OCI-M2 (cell line): ENCODE measurements at regions not wholly inside any gene's neighbourhood (a gene's known extent, or its start where the extent isn't known, plus 50 kb on each side); places are given as distances from the start of the nearest gene placed in this dataset.

Experiments used
- DNase-seq: peaks from one replicate; lab custom pipeline; 2025; ENCODE audit not compliant: unreplicated experiment; lab: John Stamatoyannopoulos, UW

DNA sequence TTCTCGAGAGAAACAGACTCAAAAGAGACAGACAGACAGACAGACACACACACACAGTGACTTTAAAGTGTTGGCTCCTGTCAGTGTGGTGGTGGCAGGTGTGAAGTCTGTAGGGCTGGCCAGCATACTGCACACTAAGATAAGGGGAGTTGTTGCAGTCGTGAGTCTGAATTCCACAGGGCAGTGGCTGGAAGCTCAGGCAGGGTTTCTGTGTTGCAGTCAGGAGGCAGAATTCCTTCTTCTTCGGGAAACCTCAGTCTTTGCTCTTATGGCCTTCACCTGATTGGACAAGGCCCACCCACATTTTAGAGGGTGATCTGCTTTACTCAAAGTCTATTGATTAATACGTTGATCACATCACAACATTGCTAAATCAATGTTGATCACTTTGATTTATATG lies 478.4 kb upstream of the HS6ST1 start:
- no peak for DNase-seq

DNA sequence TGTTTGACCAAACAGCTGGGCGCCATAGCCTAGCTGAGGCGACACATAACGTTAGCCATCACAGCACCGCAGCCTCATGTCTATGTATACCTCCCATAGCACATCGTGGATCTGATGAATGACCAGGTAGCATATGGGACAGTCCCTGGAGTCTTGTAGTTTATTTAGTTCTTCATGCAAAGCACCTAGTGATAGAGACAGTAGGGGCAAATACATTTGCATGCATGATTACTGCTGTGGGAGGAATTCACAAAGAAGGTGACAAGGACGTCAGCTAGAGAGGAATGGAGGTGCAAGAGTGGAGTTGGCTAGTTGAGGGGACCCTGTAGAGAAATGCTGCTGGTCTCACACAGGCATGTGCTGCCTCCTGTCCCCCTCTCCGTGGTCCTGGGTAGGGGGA lies 478.9 kb upstream of the HS6ST1 start:
- no peak for DNase-seq

- no peak for DNase-seq
Observed at GRCh38 chr2:128797937-128798336, 479.3 kb upstream of the HS6ST1 start.

DNA sequence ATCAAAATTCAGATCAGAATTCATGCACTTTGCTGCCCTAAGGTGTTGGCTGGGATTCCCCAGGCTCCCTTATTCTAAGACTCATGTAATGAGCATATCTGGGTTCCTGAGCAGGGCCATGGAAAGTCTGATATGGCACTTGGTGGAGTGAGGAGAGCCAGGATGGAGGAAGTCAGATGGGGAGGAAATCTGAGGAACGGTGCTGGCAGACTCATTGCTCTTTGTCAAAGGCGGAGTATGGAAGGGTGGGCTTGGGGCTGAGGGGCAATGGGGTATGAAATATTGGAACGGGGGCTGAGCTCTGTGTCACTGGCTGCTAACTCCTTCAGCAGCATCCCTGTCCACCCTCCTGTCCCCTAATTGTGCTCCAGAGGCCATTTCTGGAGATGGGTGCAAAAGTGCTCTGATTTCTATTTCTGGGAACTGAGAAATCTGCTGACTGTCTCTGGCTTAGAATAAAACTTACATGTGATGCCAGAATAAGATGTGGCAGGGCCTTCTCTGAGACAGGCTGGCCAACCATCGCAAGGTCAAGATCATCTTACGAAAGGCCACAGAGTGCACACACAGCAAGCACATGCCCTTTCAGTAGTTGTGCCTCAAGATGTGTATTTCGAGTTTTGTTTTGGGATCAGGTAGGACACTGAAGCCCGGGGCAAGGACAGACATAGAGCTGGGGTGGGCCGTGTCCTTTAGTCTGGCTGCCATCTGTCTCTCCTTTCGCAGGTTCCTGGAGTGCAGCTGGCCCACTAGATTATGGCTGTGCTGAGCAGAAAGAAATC lies 480.0 kb upstream of the HS6ST1 start:
- no peak for DNase-seq

GRCh38 chr2:128799284-128799552 lies 480.6 kb upstream of the HS6ST1 start:
- DNase-seq: no peak

GRCh38 chr2:128799730-128800129 lies 481.1 kb upstream of the HS6ST1 start:
- no peak for DNase-seq

DNA sequence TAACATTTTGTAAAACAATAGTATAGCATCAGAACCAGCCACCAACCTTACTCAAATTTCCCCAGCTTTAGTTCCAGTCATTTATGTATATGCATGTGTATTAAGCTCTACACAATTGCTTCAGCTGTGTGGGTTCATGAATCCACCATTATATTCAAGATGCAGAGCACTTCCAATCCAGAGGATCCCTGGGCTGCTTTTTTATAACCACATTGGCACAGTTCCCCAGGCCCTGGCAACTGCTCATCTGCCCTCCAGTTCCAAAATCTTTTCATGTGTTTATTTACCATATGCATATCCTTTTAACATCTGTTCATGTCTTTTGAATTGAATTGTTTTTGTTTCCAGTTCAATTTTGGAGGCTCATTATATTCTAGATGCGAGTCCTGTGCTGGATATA lies 482.9 kb upstream of the HS6ST1 start:
- no peak for DNase-seq

DNA sequence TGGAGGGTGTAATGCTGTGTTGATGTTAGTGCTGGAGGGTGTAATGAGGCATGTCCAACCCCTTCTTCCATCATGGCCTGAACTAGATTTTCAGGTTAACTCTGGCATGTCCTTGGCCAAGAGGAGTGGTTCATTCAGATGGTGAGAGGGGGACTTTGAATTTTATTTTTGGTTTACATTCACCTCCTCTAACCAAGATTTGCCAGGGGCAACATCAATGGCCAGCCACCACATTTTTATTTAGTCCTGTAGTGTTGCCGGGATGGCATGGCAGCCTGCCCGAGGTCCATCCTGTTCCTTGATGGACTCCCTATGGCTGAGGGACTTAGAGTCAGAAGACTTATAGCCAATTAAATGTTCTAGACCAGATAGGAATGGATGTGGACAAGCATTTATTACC lies 484.6 kb upstream of the HS6ST1 start:
- DNase-seq: no peak

DNA sequence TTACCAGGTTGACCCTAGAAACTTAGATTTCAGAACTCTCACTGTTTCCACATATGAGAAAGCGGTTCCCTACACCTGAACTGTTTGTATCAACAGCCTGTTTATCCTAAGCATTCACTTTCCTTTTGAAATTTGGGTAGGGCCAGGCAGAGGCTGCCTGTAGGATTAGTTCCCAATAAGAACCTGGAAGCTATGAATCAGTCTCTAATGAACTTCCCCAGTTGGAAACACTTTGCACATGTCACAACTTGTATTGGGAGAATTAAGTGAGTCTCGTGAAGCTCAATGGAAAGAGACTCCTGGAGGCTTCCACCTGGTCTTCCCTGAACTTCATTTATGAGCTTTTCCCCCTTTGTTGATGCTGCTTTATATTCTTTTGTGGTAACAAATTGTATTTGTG lies 486.6 kb upstream of the HS6ST1 start:
- DNase-seq: no peak

- no peak for DNase-seq
Observed at GRCh38 chr2:128805918-128806317, 487.2 kb upstream of the HS6ST1 start.

DNA sequence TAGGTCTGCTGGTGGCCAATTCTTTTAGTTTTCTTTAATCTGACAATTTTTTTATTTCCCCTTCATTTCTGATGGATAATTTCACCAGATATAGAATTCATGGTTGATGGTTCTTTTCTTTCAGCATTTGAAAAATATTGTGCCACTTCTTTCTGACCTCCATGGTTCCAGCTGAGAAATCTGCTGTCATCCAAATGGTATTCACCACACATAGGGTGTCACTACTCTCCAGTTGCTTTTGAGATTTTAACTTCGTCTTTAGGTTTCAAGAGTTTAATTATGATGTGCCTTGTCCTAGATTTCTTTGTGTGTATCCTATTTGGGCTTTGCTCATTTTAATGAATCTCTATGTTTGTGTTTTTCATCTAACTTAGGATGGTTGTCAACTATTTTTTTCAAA lies 488.6 kb upstream of the HS6ST1 start:
- no peak for DNase-seq

DNA sequence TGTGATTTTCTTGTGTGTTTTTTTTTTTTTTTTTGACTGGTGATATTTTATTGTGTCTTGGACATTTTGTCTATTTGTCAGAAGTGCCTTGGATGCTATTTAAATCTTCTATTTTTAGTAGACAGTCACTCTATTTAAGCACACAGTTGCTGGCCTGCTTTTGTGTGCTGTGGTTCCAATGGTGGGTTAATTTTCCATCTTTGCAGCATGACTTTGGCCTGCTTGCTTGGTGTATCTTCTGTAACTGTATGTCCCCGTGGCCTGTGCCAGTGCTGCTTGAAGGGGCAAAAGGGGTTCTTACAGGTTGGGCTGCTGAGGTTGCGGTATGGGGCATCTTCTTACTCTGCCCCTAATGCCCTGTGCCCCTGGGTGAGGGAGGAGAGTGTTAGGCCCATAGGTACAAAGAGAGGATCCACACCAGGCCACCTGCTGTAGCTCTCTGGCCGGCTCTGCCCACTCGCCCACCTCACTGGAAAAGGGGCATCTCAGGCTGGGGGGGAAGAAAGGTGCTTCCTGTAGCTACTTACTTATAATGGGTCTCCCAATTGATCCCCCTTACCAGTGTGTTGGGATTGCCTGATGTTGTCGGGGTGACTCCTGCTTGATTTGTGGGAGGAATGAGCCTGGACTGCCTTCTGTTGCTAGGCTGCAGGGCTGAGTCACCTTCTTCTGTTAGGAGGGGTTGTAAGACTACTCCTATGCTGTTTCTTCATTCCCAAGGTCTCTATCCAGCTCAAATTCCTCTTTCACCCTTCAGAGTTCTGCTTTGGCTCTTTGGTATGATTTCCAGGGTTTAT lies 490.0 kb upstream of the HS6ST1 start:
- DNase-seq: no peak

- DNase-seq: no peak
Observed at GRCh38 chr2:128809259-128809636, 490.6 kb upstream of the HS6ST1 start.

DNA sequence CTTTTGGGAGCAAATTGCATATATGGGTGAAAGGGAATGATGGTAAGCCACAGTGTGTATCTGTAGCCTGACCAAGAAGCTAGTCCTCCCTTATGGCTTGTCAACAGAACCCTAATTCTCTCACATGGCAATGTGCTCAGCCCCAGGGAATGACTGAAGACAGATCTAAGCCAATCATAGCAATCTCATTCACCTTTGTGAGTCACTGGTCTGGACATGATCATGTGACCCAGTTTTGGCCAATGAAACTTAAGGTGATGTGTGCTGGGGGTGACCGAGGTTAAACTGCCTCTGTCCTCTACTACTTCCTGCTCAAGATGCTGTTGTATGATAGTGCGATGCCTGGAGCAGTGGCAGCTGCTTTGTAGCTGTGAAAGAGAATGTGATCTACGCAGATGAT lies 491.2 kb upstream of the HS6ST1 start:
- no peak for DNase-seq

DNA sequence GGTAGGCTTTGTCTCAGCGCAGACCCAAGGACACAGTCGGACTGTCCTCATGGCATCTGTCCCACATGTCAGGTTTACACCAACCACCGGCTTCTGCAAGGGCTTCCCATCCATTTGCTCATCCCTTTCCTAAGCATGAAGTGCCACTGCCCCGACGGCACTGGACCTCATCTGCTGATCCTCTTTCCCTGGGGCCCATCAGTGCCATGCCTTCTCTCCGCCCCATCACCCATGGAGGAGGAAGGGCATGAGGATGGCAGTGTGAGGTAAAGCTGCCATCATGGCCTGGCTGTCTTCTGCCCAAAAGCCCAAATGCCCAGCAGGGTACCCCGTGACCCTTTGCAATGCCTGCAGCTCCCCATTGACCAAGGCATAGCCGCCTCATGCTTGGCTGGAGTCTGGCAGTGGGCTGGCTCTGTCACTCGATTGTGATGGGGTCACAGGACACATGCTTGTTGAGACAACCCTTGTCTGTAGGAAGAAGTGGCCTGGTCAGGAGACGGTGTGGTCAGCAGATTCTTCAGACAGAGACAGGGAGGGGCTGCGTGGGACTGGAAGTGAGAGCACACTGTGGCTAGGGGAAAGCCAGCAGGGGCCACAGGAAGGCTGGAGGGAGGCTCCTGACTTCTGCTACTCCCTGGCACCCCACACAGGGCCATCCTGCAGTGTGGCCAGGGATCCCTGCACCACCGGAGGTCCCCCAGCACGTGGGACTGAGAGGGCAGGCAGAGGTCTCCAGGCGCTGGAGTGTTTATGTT lies 493.7 kb upstream of the HS6ST1 start:
- DNase-seq: no peak

DNA sequence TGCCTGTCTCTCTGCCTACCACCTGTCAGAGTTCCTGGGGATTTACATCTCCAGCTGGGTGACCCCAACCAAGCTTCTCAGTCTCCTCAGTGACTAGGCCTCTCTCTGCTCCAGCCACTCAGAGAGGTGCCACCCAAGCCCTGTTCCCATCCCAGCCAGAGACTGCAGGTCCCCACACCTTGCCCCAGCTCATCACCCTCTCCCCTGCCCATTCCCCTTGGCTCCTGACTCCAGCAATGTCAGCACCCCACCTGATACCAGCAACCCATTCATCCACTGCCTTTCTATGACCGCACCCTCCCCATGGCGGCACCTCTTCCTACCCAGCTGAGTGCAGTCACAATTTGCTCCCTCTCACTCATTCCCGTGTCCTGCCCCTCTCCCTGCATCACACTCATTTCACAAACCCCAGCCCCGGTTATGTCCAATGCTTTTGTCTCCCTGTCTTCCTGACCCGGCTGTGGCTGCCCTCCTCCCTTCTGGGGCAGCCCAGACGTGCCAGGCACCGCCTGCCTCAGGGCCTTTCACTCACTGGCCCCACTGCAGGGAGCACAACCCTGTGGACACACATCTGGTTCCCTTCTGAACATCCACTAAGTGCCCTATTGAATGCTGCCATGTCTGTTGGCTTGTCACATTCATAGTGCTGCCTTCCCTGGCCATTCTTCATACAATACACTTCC lies 494.8 kb upstream of the HS6ST1 start:
- DNase-seq: no peak

DNA sequence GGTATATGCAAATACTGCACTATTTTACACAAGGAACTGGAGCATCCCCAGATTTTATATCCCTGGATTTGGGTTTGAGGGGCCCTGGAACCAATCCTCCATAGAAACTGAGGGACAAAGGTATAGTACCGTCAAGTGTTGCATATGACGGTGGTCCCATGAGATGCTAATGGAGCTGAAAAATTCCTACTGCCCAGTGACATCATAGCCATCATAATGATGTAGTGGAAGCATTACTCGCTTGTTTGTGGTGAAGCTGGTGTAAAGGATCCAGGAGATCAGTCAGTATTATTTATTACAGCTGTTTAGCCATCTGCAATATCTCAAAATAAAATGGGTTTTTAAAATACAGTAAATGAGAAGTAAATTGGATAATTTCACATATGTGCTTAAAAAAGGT lies 496.6 kb upstream of the HS6ST1 start:
- DNase-seq: no peak

DNA sequence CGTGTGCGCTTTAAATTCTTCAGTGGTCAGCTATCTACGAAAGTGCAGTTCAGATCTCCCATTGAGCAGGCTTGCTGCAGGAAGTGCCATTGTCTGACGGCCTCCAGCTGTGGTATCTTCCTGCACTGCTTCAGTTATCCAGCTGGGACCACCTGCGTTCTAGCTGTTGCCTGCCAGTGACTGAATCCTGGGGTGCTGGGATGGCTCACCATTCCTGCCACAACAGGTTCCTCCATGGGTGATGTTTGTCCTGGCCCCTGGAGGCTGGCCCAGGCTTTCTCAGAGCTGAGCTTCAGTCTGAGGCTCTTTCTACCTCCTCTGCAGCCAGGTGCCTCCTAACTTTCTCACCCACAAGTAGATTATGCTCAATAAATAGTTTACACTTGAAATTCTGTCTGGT lies 498.5 kb upstream of the HS6ST1 start:
- DNase-seq: no peak

- no peak for DNase-seq
Observed at GRCh38 chr2:128817813-128818212, 499.1 kb upstream of the HS6ST1 start.

- no peak for DNase-seq
Observed at GRCh38 chr2:128818248-128818647, 499.6 kb upstream of the HS6ST1 start.

- DNase-seq: no peak
Observed at GRCh38 chr2:128818704-128819491, 500.2 kb upstream of the HS6ST1 start.
